ENCODE measurements at regions not wholly inside any gene's neighbourhood (a gene's known extent, or its start where the extent isn't known, plus 50 kb on each side); places are given as distances from the start of the nearest gene placed in this dataset.

GRCh38 chr5:166412191-166412590 lies 1879.3 kb upstream of the WWC1 start:
- no peak for DNase-seq (ENCODE audit: low read depth in 4 of 4, low spot score in 2 of 4)

GRCh38 chr5:166427211-166427610 lies 1864.2 kb upstream of the WWC1 start:
- no peak for DNase-seq (ENCODE audit: low read depth in 4 of 4, low spot score in 2 of 4)

GRCh38 chr5:166428264-166428803 lies 1863.1 kb upstream of the WWC1 start:
- DNase-seq (ENCODE audit: low read depth in 4 of 4, low spot score in 2 of 4) = no peak

- DNase-seq (ENCODE audit: low read depth in 4 of 4, low spot score in 2 of 4) = no peak
Measured at GRCh38 chr5:166430491-166431319, 1860.7 kb upstream of the WWC1 start.

- no peak for DNase-seq (ENCODE audit: low read depth in 4 of 4, low spot score in 2 of 4)
Measured at GRCh38 chr5:166431456-166431855, 1860.0 kb upstream of the WWC1 start.

- no peak for DNase-seq (ENCODE audit: low read depth in 4 of 4, low spot score in 2 of 4)
Measured at GRCh38 chr5:166433679-166434078, 1857.8 kb upstream of the WWC1 start.

- no peak for DNase-seq (ENCODE audit: low read depth in 4 of 4, low spot score in 2 of 4)
Measured at GRCh38 chr5:166436872-166437271, 1854.6 kb upstream of the WWC1 start.

- no peak for DNase-seq (ENCODE audit: low read depth in 4 of 4, low spot score in 2 of 4)
Measured at GRCh38 chr5:166486348-166486747, 1805.1 kb upstream of the WWC1 start.

GRCh38 chr5:166488560-166488959 lies 1802.9 kb upstream of the WWC1 start:
- DNase-seq (ENCODE audit: low read depth in 4 of 4, low spot score in 2 of 4) = no peak

- DNase-seq (ENCODE audit: low read depth in 4 of 4, low spot score in 2 of 4) = no peak
Measured at GRCh38 chr5:166493040-166493439, 1798.4 kb upstream of the WWC1 start.

GRCh38 chr5:166493612-166494011 lies 1797.8 kb upstream of the WWC1 start:
- no peak for DNase-seq (ENCODE audit: low read depth in 4 of 4, low spot score in 2 of 4)

- DNase-seq (ENCODE audit: low read depth in 4 of 4, low spot score in 2 of 4) = no peak
Measured at GRCh38 chr5:166497496-166498104, 1793.8 kb upstream of the WWC1 start.

GRCh38 chr5:166499447-166500240 lies 1791.8 kb upstream of the WWC1 start:
- DNase-seq (ENCODE audit: low read depth in 4 of 4, low spot score in 2 of 4) = peak in 2 of 4 donors; percentile 28 to 40

- no peak for DNase-seq (ENCODE audit: low read depth in 4 of 4, low spot score in 2 of 4)
Measured at GRCh38 chr5:166503506-166503905, 1787.9 kb upstream of the WWC1 start.

- no peak for DNase-seq (ENCODE audit: low read depth in 4 of 4, low spot score in 2 of 4)
Measured at GRCh38 chr5:166505067-166505466, 1786.4 kb upstream of the WWC1 start.

- DNase-seq (ENCODE audit: low read depth in 4 of 4, low spot score in 2 of 4) = no peak
Measured at GRCh38 chr5:166505544-166505943, 1785.9 kb upstream of the WWC1 start.

GRCh38 chr5:166507810-166508425 lies 1783.5 kb upstream of the WWC1 start:
- no peak for DNase-seq (ENCODE audit: low read depth in 4 of 4, low spot score in 2 of 4)

- peak in 2 of 4 donors; percentile 18 to 28 for DNase-seq (ENCODE audit: low read depth in 4 of 4, low spot score in 2 of 4)
Measured at GRCh38 chr5:166509085-166509484, 1782.4 kb upstream of the WWC1 start.

- no peak for DNase-seq (ENCODE audit: low read depth in 4 of 4, low spot score in 2 of 4)
Measured at GRCh38 chr5:166517976-166518375, 1773.5 kb upstream of the WWC1 start.

GRCh38 chr5:166523206-166523605 lies 1768.2 kb upstream of the WWC1 start:
- no peak for DNase-seq (ENCODE audit: low read depth in 4 of 4, low spot score in 2 of 4)

GRCh38 chr5:166529200-166529599 lies 1762.2 kb upstream of the WWC1 start:
- DNase-seq (ENCODE audit: low read depth in 4 of 4, low spot score in 2 of 4) = no peak

Measured in left renal cortex interstitium (tissue), 4 donors.